GM18519 (cell line): ENCODE measurements at regions not wholly inside any gene's neighbourhood (a gene's known extent, or its start where the extent isn't known, plus 50 kb on each side); places are given as distances from the start of the nearest gene placed in this dataset.
"Not testable (repeated sequence)": the region's sequence is repeated elsewhere in the genome, so short reads cannot be mapped to it uniquely, and the experiment has no call there.

Experiments
- ATAC-seq: cut with Tn5 transposase; IDR thresholded peaks from one replicate; pipeline ENCODE4 v1.9.1; 2021; ENCODE audit warnings: mild to moderate bottlenecking, moderate library complexity; ENCODE audit not compliant: unreplicated experiment, low FRiP score

DNA sequence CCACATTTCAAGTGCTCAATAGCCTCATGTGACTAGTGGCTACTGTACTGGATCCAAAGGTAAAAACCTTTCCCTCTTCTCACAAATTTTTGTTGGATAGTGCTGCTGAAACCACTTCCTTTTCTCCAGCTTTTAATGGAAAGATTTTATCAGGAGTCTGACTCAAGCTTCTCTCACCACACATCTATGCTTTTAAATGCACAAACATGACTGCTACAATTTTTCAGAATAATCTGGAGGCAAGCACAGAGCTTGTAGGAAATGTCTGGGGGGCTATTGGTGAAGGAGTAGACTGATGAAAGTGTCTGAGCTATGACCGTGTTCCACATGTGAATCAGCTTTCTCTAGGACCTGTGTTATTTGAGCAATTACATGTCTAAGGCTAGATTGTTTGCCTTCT is 101.1 kb upstream of the FAT3 start:
- no peak for ATAC-seq

DNA sequence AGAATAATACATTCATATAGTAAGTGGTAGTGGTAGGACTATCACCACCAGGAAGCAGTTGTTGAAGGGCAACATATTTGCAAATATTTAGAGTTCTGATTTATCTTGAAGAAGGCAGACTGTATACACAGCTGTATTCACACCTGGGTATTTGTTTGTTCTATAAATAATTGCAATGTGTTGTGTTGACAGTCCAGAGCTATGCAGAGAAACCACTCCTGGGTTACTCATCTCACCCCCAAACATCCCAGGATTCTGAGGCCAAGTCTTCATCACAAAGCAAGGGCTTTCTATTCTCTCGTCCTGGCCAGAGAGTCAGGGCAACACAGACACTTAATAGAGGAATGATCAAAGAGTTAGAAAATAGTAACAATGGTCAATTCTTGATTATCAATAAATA is 102.1 kb upstream of the FAT3 start:
- ATAC-seq, result no peak

DNA sequence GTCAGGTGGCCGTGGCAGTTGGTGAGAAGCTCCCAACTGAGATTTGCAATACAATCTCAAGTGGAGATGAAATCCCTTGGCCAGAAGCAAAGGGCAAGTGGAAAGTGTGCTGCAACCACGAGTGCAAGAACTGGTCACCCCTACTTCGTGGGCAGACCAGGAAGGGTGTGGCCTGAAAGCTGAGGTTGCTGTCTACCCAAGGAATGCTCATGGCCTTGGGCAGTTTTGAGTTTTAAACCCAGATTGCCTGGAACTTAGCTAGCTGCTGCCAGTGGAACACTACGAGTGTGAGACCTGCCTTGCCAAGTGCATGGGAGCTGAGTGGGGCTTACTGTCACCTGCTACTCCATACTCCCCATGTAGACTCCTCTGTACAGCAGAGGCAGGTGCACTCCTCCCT is 113.3 kb upstream of the FAT3 start:
- ATAC-seq, result no peak

DNA sequence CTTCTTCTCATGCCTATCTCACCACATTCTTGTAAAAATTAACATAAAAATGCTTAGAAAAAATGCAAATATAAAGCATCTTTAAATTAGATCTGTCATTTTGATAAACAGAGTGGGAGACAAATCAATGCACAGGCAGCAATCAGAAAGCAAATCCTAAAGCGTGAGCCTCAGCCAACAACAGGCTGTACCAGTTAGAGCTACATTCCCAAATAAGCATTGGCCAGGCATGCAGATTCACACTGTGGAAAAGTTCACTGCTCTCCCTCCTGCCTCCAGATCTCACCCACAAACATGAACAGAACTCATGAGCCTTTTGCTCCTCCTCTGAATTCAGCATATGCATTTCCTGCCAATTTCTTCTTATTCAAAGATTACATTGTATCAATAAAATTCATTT is 115.2 kb upstream of the FAT3 start:
- no peak for ATAC-seq

DNA sequence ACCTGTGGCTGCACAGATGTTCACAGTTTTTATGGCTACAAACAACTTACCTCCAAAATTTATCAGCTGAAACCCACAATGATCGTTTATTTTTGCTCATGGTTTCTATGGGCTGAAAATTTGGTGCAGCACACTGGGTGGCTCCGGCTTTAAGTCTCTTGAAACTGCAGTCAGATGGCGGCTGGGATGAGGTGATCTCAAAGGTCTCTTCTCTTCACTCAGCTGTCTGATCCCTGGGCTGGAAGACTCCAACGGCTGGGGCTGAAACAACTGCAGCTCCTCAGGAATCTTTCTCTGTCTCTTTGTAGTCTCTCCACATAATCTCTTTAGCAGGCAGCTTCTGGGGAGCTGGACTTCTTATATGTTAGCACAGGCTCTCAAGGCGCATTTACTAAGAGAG is 117.3 kb upstream of the FAT3 start:
- no peak for ATAC-seq

DNA sequence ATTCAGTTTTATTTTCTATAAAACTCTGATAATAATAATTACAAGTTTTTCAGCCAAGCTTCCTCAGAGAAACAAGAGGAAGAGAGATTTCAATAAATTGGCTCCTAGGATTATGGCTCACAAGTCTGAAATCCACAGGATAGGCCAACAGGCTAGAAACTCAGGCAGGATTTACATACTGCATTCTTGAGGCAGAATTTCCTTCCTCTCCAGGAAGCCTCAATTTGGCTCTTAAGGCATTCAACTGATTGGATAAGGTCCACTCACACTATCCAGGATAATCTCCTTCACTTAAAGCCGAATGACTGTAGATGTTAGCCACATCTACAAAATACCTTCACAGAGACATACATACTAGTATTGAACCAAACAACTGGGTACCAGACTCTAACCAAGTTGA is 120.3 kb upstream of the FAT3 start:
- no peak for ATAC-seq

DNA sequence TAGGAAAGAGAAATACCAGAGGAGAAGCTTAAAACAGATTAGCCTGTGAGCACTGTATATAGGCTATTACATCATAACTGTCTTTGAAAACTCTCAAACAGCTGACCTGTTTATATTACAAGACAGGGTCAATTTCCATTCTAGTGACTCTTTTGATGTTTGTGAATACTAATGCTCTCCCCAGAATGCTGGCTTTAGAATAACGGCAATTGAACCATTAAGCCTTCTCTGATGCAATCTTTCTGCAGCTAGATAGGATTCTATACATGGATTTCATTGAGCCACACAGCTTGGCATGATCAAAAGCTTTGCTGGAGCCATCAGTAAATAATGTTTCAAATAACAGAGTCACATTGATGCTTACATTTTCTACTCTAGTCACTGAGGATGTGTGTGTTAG is 122.7 kb upstream of the FAT3 start:
- no peak for ATAC-seq

DNA sequence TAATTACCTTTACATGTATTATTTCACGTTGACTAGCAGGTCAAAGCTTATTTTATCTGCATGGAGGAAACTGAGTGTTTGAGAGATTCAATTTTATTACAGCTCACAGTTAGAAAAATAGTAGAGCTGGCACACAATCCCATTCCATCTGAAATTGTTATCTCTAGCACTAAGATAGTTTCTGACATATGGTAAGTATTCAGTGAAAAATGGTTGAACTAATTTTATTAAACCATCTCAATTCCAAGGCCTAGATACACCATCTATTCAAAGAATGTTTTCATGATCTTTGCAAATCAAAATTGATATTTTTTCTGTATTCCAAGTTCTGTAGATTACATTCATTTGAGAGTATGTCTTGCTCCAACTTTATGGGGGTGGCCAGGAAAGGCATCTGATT is 125.4 kb upstream of the FAT3 start:
- no peak for ATAC-seq

DNA sequence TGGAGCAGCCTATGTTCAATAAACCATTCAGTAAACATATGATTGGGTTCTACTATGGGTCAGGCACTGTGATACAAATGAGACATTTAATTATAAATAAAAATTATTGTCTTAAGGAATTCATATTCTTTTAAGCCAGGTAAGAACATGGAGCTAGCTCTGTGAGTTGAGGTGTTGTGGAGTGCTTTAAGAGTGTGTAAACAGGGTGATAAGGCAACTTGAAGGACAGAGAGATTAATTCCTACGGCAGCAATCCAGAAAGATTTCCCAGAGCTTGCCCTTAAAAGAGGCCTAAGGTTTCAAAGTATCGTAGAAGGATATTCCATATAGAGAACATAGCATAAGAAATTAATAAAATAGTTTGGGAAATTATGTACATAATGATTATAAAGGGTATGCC is 126.4 kb upstream of the FAT3 start:
- no peak for ATAC-seq

DNA sequence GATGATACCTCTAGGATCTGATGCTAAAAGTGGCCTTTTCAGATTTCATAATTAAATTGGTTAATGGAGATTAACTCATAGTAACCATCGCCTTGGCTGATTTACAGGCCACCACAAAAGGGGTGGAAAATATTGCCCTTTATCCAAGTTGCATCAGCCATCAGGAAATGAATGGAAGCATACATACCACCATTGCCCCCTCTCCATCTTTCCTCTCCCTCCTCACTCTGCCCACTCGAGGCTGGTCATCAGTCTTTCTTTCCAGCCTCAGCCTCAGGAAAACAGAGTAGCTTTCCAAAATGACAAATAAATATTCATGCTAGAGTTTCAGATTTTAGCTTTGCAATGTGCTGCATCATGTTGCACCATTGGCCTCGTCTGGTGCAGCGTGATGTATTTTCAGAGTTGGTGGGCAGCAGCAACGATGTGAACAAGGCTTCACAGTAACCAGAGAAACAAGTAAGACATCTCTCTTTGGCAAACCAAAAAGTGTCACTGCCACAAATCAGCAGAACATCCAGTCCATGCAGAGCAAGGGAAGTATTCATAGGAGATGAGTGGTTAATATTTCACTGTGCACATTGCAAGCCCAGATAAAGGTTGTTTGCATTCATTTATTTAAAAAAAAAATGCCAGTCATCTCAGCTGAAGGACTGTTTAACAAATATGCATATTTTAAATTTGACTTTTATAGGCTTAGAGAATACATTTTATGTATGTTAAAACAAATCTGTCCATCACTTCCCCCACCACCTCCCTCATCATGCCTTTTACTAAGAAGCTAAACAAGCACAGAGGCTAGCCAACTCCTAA is 136.7 kb upstream of the FAT3 start:
- no peak for ATAC-seq

DNA sequence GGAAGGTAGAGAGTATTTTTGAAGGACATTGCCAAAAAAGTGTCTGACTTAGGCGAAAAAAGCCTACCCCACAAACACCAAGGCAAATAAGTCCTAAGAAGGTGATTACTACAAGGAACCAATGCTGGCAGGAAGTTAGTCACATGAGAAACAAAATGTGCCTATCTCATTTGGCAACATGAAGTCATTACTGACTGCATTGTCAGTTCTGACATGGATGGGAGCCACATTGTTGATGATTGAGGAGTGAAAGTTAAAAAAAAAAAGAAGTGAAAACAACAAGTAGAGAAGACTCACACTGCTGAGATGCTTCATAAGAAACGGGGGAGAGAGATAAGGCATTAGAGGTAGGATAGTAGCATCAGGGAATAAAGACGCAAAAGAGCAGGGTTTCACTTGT is 141.5 kb upstream of the FAT3 start:
- ATAC-seq, result no peak

DNA sequence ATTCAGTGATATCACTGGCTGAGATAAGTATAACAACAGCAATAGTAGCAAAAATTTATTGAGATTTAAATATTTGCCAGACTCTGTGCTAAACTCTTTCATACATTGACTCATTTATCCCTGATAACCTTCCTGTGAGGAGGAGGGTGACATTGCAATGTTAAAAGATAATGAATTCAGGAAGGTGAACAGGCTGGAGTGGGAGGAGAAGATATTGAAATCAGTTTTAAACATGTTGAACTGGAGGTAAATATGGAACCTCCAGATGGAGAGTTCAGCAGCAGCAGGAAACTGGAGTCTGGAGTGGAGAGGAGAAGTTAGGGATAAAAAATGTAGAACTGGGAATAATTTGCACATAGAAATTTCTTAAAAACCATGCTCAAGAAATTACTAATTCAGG is 142.0 kb upstream of the FAT3 start:
- ATAC-seq, result no peak

DNA sequence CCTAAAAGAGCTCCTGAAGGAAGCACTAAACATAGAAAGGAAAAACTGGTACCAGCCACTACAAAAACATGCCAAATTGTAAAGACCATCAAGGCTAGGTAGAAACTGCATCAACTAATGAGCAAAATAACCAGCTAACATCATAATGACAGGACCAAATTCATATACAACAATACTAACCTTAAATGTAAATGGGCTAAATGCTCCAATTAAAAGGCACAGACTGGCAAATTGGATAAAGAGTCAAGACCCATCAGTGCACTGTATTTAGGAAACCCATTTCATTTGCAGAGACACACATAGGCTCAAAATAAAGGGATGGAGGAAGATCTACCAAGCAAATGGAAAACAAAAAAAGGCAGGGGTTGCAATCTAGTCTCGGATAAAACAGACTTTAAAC is 150.1 kb upstream of the FAT3 start:
- ATAC-seq, result not testable (repeated sequence)

DNA sequence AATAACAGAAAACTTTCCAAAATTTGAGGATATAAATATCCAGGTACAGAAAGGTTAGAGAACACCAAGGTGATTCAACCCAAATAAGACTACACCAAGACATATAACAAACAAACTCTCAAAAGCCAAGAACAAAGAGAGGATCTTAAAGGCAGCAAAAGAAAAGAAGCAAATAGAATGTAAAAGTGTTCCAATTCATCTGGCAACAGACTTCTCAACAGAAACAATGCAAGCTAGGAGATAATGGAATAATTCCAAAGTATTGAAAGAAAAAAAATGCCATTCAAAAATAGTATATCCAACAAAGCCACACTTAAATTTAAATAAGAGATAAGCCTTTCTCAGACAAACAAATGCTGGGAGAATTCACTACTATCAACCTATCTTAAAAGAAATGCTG is 153.0 kb upstream of the FAT3 start:
- ATAC-seq, result no peak

DNA sequence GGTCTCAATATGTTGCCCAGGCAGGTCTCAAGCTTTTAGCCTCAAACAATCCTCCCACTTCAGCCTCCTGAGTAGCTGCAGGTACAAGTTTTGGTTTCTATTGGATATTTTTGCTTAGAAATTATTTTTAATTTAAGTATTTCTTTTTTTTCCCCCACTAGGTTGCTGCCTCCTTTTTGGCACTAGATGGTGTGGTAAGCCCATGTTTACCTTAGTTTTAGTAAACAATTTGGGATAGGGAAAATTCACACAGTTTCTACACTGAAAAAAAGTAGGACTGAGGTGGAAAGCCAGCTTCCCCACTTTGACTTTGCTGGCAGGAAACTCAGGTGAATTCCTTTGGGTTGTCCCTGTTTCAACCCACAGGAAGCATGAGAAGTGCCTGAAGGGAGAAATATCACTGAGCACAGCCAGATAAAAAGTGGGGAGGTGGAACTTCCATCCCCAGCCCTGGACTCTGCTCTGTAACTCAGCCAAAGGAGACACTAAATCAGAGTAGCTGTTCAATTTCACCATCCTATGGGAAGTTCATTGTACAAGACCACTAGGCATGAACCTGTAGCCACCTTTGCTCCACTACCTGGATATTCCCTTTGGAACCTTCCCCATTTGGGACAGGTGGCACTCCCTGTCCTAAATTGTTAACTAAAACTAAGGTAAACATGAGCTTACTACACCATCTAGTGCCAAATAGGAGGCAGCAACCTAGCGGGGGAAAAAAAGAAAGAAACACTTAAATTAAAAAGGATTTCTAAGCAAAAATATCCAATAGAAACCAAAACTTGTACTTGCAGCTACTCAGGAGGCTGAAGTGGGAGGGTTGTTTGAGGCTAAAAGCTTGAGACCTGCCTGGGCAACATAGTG is 154.4 kb upstream of the FAT3 start:
- ATAC-seq, result no peak

DNA sequence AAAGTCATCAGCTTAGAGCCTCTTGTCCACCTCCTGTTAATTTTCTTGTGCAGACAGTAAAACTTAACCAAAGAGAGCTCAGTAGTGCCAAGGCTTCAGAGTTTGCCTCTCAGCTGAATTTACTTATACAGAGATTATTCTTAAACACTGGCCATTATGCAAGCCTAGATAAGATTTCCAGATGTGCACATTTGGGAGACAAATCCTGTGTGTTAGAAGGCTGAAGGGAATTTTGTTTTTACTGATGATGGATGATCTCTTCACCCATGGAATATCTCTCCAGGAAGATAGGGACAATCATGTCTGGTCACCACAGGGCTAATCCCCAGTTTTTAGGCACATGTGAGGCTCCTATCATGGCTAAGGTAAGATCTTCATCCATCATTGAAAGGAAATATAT is 157.6 kb upstream of the FAT3 start:
- ATAC-seq, result no peak

DNA sequence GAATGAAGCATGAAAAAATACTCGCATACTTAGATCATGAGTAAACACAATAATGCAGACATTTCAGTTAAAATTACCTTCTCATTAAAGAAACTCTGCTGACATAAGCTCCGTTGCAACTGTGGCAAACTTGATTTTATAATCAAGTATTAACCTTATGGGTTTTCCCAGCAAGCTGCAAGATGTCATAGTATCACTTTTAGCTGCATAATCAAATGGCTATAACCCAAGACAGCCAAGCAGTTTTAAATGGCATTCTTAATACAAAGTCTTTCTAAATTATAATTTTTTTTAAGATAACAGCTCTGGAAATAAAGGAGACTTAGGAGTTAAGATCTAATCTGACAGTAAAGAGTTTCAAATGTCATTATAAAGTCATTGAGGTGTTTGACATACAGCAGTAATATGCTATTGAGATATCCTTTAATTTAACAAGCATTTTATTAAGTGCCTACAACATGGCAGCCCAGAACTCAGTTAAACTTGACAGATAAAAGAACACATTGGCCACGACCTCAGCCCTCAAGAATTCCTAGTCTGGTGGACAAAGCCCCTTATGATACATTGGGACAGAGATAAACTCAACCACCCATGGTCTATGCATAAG is 163.1 kb upstream of the FAT3 start:
- no peak for ATAC-seq

DNA sequence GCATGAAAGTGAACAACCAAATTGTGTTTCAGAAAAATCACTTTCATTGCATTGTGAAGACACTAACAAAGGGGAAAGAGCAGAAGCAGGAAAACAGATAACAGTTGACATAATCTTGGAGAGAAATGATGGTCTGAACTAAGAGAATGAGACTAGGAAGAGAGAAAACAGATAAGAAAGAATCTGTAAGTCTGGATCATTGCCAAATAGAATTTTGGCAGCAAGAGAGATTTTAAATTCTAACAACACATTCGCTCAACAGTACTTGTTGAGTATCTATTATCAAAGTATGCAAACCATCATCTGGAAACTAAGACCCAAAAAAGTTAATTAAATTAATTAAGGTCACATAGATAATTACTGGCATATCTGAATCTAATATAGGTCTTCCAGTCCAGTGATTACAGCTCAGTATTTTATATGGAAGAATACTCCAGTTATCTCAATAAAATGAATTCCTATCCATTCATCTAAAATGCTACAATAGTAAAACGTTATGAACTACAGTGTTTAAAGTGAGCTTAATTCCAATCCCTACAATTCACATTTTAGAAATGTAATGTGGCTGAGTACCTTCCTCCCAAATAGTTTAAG is 166.7 kb upstream of the FAT3 start:
- ATAC-seq, result no peak

DNA sequence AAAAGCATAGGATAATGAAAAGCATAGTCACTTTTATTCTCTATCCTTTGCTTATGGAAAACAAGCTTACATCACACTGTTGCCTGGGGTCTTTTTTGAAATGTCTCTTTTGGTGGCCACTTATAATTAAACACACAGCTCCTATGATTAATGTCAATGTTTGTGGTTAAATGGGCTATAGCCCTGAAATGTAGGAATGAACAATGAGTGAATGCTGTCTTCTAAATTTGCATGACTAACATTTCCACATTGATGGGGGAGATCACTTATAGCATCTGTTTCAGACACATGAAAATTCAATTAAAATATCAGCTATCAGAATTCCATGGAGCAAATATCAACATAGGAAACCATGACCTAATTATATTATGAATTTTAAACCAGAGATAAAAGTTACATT is 171.4 kb upstream of the FAT3 start:
- ATAC-seq, result no peak

DNA sequence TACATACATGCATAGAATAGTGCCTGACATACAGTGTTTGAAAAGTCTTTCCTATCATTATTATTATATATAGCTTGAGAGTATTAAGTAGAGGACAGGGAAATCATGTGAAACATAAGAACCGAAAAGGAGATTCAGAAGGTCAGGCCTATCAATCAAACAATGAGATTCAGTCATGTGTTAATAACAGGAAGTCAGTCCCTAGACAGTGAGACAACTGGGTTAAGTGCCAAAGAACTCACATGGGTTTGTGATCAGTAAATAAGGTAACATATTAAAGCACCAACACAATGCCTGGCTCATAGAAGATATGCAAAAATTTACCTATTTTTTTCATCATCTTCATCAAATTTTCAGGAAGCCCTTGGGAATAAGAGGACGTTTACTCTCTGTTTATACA is 174.3 kb upstream of the FAT3 start:
- no peak for ATAC-seq

DNA sequence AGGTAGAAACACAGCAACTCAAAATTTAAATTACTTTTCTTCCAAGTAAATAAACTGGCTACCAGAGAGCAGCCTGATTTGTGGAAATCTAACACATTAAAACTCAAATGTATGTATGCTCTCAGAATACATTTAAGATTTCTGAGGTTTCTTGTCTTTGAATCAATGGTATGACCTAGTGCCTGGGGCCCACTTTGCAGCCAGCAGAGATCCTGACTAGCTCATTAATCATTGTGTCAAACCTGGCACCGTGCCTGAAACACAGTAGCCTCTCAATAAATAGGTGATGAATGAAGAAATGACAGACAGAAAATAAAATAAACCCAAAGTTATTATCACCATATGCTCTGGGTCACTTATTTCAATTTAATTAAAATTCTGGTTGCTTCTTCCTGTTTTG is 176.2 kb upstream of the FAT3 start:
- no peak for ATAC-seq
